ENCODE measurements at regions not wholly inside any gene's neighbourhood (a gene's known extent, or its start where the extent isn't known, plus 50 kb on each side); places are given as distances from the start of the nearest gene placed in this dataset.
A peak's percentile ranks its signal among the peaks of the same experiment; 100 is the strongest.

DNA sequence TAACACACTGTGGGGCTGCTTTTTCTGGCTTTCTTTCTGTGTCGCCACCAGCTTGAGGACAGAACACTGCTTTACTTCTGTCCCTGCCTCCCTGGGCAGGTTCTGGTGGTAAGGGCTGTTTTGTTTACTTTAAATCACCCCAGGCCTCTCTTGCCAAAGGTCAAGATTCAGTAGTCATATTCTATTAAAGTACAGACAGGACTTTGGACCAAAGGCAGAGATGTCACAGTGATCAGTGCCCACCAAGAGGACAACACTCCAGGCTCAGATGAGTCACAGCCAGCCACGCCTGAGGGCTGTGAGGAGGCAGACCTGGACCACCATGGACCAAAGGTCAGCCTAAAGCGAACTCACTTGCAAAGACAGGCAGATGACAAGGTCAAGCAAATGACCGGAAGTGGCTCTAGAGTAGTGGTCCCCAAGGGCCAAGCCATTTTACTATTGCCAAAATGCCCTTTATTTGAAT lies 200.0 kb downstream of the RHOU start:
- peaks cover 2% of the 10 kb centered on the region for H3K27me3 Mint-ChIP-seq (ENCODE audit: low read depth)
- no peak for ATAC-seq
- H3K36me3 Mint-ChIP-seq (ENCODE audit: low read depth) = no peaks in the 10 kb centered on the region
- no peaks in the 10 kb centered on the region for H3K9me3 Mint-ChIP-seq (ENCODE audit: insufficient read depth)
- ChIA-PET POLR2A (no interaction called here), CTCF (no interaction called here)
- no peak overlapping the region for H3K4me3 Mint-ChIP-seq
- H3K4me1 Mint-ChIP-seq (ENCODE audit: low read depth) = peaks cover 65% of the 10 kb centered on the region
- no peak for DNase-seq
- H3K27ac Mint-ChIP-seq = no peak overlapping the region

DNA sequence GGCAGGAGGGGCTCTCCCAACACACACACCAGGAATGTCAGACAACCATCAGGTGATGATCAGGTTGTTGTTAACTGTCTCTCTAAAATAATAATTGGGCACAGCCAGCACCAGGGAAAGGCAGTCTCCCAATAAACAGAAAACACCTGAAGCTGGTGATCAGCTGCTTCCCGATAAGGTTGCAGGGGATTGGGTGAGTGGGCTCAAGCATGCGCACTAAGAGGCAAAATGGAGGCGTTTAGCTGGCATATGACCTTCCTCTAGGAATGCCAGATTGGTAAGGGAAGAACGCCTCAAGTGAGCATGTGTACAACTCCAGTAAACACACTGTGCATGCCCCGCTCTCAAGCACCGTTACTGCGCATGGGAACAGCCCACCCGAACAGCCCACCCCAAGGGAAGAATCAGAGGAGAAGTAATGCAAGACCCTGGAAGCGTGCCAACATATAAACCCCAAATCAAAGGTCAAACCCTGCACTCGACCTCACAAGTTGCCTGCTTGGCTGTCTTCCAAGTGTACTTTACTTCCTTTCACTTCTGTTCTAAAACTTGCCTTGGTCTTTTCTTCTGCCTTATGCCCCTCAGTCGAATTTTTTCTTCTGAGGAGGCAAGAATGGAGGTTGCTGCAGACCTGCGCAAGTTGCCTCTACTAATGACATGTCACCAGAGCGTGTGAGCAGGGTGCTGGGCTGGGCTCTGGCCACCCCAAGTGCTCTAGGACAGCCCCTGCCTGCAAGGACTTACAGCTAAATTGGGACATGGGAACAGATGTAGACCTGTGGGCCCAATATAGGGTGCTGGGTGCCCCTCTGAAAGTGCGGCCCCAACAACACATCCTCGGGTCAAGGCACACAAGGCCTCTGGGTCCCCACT lies 200.8 kb downstream of the RHOU start:
- POLR2A ChIA-PET = no interaction called here
- no peak for ATAC-seq

DNA sequence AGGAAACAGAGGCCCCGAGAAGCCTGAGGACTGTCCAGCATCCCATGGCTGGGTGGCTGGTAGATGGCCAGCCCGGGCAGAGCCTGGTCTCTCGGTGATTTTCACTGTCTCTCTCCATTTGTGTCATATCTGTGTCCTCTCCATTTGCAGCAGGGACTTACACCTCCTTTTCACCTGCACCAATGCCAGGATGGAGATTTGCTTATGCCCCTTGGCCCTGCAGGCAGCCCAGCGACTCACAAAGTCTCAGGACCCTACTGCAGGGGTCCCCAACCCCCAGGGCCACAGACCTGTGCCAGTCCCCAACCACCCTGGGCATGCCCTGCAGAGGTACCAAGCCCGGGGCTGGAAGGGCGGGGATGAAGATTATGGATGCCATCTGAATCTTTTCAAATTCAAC lies 201.6 kb downstream of the RHOU start:
- no peaks in the 10 kb centered on the region for H3K9me3 Mint-ChIP-seq (ENCODE audit: insufficient read depth)
- ATAC-seq (no peak), DNase-seq (no peak)
- POLR2A ChIA-PET = no interaction called here
- H3K27me3 Mint-ChIP-seq (ENCODE audit: low read depth) = no peaks in the 10 kb centered on the region
- peaks cover 66% of the 10 kb centered on the region for H3K4me1 Mint-ChIP-seq (ENCODE audit: low read depth)
- H3K36me3 Mint-ChIP-seq (ENCODE audit: low read depth) = no peaks in the 10 kb centered on the region
- CTCF ChIA-PET = no interaction called here
- no peak overlapping the region for H3K4me3 Mint-ChIP-seq
- peak overlapping the region; percentile 89 for H3K27ac Mint-ChIP-seq

More for the DNA sequence above, 200.8 kb downstream of the RHOU start:
- DNase-seq = no peak
- peaks cover 2% of the 10 kb centered on the region for H3K27me3 Mint-ChIP-seq (ENCODE audit: low read depth)
- peak overlapping the region; percentile 72 for H3K27ac Mint-ChIP-seq
- peaks cover 69% of the 10 kb centered on the region for H3K4me1 Mint-ChIP-seq (ENCODE audit: low read depth)
- CTCF ChIA-PET = no interaction called here
- H3K36me3 Mint-ChIP-seq (ENCODE audit: low read depth) = no peaks in the 10 kb centered on the region
- no peaks in the 10 kb centered on the region for H3K9me3 Mint-ChIP-seq (ENCODE audit: insufficient read depth)
- peak overlapping the region; percentile 29 for H3K4me3 Mint-ChIP-seq

DNA sequence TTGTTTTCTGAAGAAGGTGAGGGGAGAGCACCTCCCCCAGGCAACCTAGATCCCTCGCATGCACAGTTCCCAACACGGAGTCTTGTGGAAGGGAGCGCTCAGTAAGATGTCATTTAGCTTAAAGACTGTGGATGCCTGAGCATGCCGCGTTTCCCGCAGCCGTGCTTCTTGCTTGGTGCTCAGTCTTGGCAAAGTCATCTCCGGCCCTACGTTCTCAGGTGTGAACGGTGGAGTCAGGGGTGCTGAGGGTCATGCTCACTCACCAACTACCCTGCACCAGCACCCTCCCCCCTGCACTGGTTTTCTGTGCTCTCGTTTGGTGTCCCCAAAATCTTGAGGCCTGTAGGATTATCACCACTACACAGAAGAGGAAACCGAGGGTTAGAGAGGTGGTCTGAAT lies 202.1 kb downstream of the RHOU start:
- ChIA-PET POLR2A (no interaction called here), CTCF (no interaction called here)
- Mint-ChIP-seq H3K27ac (peak overlapping the region; percentile 89), H3K9me3 (ENCODE audit: insufficient read depth) (no peaks in the 10 kb centered on the region), H3K4me3 (no peak overlapping the region), H3K36me3 (ENCODE audit: low read depth) (no peaks in the 10 kb centered on the region), H3K4me1 (ENCODE audit: low read depth) (peaks cover 61% of the 10 kb centered on the region), H3K27me3 (ENCODE audit: low read depth) (no peaks in the 10 kb centered on the region)
- ATAC-seq = no peak
- no peak for DNase-seq

DNA sequence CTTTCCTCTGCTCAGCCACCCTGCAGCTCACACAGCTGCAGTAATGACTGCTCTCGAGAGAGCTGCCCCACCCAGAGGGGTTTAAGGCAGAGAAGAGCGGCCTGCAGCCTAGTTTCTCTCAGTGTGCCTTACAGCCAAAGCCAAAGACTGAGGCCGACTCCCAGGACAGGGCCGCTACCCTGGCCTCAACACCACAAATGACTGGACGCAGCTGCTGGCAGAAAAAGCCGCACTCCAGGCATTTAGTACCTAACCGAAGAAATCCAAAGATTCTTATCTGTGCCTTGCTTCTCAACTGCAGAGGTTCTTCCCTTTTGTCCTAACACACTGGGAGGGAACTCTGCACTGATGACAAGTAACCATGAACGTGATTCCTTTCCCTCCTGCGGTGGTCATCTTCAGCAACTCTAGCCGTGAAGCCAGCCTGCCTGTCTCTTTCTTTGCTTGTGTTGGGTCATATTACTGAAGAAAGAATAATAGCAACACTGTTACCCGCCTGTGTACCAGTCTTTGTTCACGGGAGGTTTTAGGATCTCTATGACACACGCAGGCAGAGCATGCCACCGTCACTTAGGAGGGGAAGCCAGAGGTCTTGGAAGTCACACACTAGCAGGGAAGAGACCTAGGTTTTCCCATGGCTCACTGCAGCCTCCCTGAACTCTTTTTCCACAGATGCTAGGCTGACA lies 202.7 kb downstream of the RHOU start:
- DNase-seq = no peak
- no peaks in the 10 kb centered on the region for H3K9me3 Mint-ChIP-seq (ENCODE audit: insufficient read depth)
- ATAC-seq = peak; percentile 49
- ChIA-PET POLR2A (interaction anchor here (0.5 to 1.2 kb wide), 4 partner anchors 10 to 571 kb away, joined by 3 to 4 read pairs (median 4); no protein-coding TSS in a partner anchor), CTCF (interaction anchor here (0.9 kb wide), 1 partner anchor 289 kb away, joined by 4 read pairs; no protein-coding TSS in a partner anchor)
- H3K4me1 Mint-ChIP-seq (ENCODE audit: low read depth) = peaks cover 57% of the 10 kb centered on the region
- peak overlapping the region; percentile 49 for H3K4me3 Mint-ChIP-seq
- no peaks in the 10 kb centered on the region for H3K27me3 Mint-ChIP-seq (ENCODE audit: low read depth)
- no peaks in the 10 kb centered on the region for H3K36me3 Mint-ChIP-seq (ENCODE audit: low read depth)
- H3K27ac Mint-ChIP-seq = peak overlapping the region; percentile 89

DNA sequence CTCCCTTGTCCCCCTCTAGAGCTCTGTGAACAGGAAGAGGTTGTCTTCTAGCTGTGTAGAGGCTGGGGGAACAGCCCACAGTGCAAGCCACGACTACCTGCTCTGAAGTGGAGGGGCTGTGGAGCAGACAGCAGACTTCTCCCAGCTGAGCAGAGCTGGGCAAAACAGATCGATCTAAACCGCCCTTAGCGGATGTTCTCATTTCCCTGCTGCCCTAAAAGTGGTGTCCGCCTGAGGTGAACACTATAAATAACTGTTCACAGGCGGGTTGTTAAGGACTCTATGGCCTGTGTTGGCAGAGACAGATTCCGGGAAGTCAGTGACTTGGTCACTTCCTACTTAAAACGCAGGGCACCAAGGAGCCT lies 203.2 kb downstream of the RHOU start:
- H3K27me3 Mint-ChIP-seq (ENCODE audit: low read depth) = no peaks in the 10 kb centered on the region
- peak overlapping the region; percentile 49 for H3K4me3 Mint-ChIP-seq
- H3K9me3 Mint-ChIP-seq (ENCODE audit: insufficient read depth) = no peaks in the 10 kb centered on the region
- H3K4me1 Mint-ChIP-seq (ENCODE audit: low read depth) = peaks cover 58% of the 10 kb centered on the region
- POLR2A ChIA-PET = interaction anchor here (0.5 to 1.2 kb wide), 4 partner anchors 11 to 570 kb away, joined by 3 to 4 read pairs (median 4); no protein-coding TSS in a partner anchor
- H3K36me3 Mint-ChIP-seq (ENCODE audit: low read depth) = no peaks in the 10 kb centered on the region
- peak overlapping the region; percentile 89 for H3K27ac Mint-ChIP-seq
- ATAC-seq (peak; percentile 98), DNase-seq (peak; percentile 86)
- CTCF ChIA-PET = interaction anchor here (0.9 kb wide), 1 partner anchor 289 kb away, joined by 4 read pairs; no protein-coding TSS in a partner anchor

DNA sequence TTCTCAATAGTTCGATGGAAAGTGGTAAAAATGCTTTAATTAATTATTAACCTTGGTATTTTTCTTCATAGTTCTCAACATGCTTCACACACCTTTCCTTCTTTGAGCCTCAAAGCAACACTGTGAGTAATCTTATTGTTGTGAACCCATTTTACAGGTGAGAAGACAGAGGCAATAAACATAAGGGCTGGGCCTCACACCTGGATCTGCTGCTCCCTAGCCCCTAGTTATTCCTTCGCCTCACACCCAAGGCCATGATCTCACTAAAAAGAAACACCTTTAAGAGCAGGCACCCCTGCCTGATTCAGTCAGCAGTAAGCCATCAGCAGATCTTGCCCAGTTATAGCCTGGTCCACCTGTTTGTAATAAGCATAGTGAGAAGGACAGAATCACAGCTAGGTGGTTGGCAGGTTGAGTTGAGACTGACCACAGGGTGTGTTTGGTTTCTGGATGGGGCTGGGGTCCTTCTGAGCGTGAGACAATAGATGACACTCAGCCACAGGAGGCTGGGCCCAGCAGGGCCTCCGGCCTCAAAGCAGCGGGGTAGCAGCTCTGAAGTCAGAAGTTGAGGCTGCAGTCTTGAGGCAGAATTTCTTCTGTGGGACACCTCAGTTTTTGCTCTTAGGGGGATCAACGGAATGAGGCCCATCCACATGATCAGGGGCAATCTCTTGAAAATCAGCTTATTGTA lies 203.9 kb downstream of the RHOU start:
- ATAC-seq = no peak
- peak overlapping the region; percentile 49 for H3K4me3 Mint-ChIP-seq
- no peaks in the 10 kb centered on the region for H3K9me3 Mint-ChIP-seq (ENCODE audit: insufficient read depth)
- DNase-seq = no peak
- ChIA-PET POLR2A (interaction anchor here (0.9 to 1.2 kb wide), 3 partner anchors 11 to 133 kb away, joined by 3 to 4 read pairs (median 4); no protein-coding TSS in a partner anchor), CTCF (no interaction called here)
- H3K36me3 Mint-ChIP-seq (ENCODE audit: low read depth) = no peaks in the 10 kb centered on the region
- peaks cover 62% of the 10 kb centered on the region for H3K4me1 Mint-ChIP-seq (ENCODE audit: low read depth)
- peak overlapping the region; percentile 89 for H3K27ac Mint-ChIP-seq
- H3K27me3 Mint-ChIP-seq (ENCODE audit: low read depth) = no peaks in the 10 kb centered on the region

DNA sequence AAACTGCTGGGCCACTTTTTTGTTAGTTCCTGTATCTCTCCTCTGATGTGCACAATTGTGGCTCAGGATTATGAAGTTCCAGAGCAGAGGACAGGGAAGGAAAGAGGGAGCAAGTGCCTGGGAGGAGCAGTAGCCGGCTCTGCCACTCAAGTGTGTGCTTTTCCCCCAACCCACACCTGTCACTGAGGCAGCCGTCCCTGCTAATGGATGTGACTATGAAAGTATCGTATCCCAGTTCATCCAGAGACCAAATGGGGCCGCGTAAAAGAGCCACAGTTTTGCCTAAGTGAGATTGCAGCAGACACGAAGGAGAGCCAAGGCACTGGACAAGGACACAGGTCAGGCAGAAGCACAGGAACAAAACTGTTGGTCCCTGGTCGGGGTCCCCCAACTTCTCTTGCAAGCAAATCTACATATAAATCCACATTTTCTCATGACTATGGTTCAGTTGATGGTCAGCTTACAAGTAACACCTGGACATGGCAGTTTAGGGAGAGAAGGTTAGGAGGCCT lies 204.7 kb downstream of the RHOU start:
- POLR2A ChIA-PET = no interaction called here
- Mint-ChIP-seq H3K9me3 (ENCODE audit: insufficient read depth) (no peaks in the 10 kb centered on the region), H3K4me1 (ENCODE audit: low read depth) (peaks cover 59% of the 10 kb centered on the region), H3K27ac (peak overlapping the region; percentile 89), H3K4me3 (no peak overlapping the region), H3K36me3 (ENCODE audit: low read depth) (no peaks in the 10 kb centered on the region), H3K27me3 (ENCODE audit: low read depth) (no peaks in the 10 kb centered on the region)
- CTCF ChIA-PET = no interaction called here
- ATAC-seq (no peak), DNase-seq (no peak)

DNA sequence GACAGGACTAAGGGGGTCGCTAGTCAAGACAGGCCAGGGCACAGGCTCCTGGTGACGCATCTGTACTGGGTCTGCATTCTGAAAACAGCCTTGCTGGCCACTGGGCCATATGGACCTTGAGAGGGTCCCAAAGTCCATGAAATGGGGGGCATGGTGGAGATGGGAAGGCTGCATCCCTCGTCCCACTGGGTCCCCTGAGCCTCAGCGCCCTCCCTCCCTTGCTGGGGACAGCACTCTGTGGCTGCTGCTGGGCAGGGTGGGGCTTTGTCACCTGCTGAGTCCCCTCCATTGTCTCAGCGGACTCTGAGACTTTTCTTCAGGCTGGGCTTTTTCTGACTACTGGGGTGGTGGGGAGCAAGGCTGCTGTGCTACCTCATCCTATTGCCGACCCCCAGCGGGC lies 205.2 kb downstream of the RHOU start:
- Mint-ChIP-seq H3K4me1 (ENCODE audit: low read depth) (peaks cover 59% of the 10 kb centered on the region), H3K4me3 (no peak overlapping the region), H3K9me3 (ENCODE audit: insufficient read depth) (no peaks in the 10 kb centered on the region), H3K27me3 (ENCODE audit: low read depth) (no peaks in the 10 kb centered on the region), H3K27ac (no peak overlapping the region), H3K36me3 (ENCODE audit: low read depth) (no peaks in the 10 kb centered on the region)
- ChIA-PET CTCF (no interaction called here), POLR2A (no interaction called here)
- DNase-seq (no peak), ATAC-seq (no peak)

DNA sequence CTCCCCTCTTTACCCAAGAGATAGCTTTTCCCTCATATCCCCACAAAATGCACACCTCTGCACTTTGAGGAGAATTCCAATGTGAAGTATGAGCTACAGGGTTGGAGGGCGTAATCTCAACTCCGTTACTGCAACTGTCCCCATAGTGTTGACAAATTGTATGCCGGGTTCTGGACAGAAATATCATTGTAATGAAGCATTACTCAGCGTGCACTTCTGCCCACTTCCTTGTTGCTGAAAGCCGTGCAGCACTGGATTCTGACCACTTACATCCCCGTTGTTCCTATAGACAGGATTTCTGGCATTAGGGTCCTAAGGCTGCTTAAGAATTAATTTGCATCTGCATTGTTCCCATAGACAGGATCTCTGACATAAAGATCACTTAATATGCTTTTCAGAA lies 205.6 kb downstream of the RHOU start:
- Mint-ChIP-seq H3K27ac (peak overlapping the region; percentile 51), H3K4me1 (ENCODE audit: low read depth) (peaks cover 55% of the 10 kb centered on the region), H3K27me3 (ENCODE audit: low read depth) (no peaks in the 10 kb centered on the region), H3K36me3 (ENCODE audit: low read depth) (no peaks in the 10 kb centered on the region), H3K4me3 (no peak overlapping the region), H3K9me3 (ENCODE audit: insufficient read depth) (no peaks in the 10 kb centered on the region)
- ChIA-PET CTCF (no interaction called here), POLR2A (no interaction called here)
- DNase-seq (no peak), ATAC-seq (no peak)

DNA sequence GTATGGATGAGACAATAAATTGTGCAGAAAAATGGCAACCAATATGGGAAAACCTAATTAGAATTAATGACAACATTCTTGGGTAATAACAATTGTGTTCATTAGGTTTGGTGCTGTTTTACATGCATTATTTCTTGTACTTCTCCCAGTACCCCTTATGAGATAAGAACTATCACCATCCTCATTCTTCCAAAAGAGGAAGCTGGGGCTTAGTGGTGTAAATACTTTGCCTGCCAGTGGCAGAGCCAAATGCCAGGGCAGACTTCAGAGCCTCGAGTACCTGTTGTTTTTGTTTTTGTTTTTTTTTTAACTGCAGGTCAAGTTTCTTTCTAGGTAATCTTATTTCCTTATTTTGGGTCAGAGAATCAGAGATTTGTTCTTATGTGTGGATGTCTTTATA lies 206.4 kb downstream of the RHOU start:
- H3K36me3 Mint-ChIP-seq (ENCODE audit: low read depth) = no peaks in the 10 kb centered on the region
- H3K4me3 Mint-ChIP-seq = no peak overlapping the region
- ChIA-PET POLR2A (no interaction called here), CTCF (no interaction called here)
- peaks cover 47% of the 10 kb centered on the region for H3K4me1 Mint-ChIP-seq (ENCODE audit: low read depth)
- no peak overlapping the region for H3K27ac Mint-ChIP-seq
- no peaks in the 10 kb centered on the region for H3K9me3 Mint-ChIP-seq (ENCODE audit: insufficient read depth)
- no peaks in the 10 kb centered on the region for H3K27me3 Mint-ChIP-seq (ENCODE audit: low read depth)
- DNase-seq (no peak), ATAC-seq (no peak)

DNA sequence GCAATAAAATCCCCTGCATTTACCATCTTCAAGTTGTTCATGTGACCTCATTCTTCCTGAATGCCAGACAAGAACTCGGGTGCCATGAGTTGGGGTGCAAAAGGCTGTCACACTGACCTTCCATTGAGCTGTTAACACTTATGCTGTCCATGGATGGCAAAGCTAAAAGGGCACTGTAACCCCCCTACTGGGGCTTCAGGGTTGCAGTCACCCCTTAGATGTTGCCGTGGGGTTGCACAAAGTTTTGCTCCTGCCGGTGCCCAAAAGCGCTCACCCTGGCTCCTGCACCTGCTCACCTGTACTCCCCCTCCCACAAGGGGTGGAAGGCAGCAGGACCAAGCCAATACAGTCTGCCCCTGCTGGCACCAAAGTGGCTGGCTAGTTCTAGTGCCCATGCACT lies 208.2 kb downstream of the RHOU start:
- H3K4me1 Mint-ChIP-seq (ENCODE audit: low read depth) = peaks cover 30% of the 10 kb centered on the region
- H3K27me3 Mint-ChIP-seq (ENCODE audit: low read depth) = no peaks in the 10 kb centered on the region
- no peak for DNase-seq
- H3K36me3 Mint-ChIP-seq (ENCODE audit: low read depth) = no peaks in the 10 kb centered on the region
- CTCF ChIA-PET = no interaction called here
- H3K9me3 Mint-ChIP-seq (ENCODE audit: insufficient read depth) = no peaks in the 10 kb centered on the region
- H3K4me3 Mint-ChIP-seq = no peak overlapping the region
- no peak overlapping the region for H3K27ac Mint-ChIP-seq
- no peak for ATAC-seq
- POLR2A ChIA-PET = no interaction called here
